ENCODE measurements at regions not wholly inside any gene's neighbourhood (a gene's known extent, or its start where the extent isn't known, plus 50 kb on each side); places are given as distances from the start of the nearest gene placed in this dataset.

- H3K4me3 Mint-ChIP-seq: no peak overlapping the region
- CTCF ChIA-PET (ENCODE audit: partially characterized antibody): no interaction called here
- intact Hi-C loops (cut with micrococcal nuclease): no loop called here
Measured at GRCh38 chr2:157172239-157172638, 85.3 kb upstream of the GALNT5 start.

GRCh38 chr2:157172866-157173578 is 84.5 kb upstream of the GALNT5 start:
- intact Hi-C loops (cut with micrococcal nuclease): no loop called here
- Mint-ChIP-seq H3K27ac (no peak overlapping the region), H3K9me3 (peaks cover 0 to 2% (median 0%) of the 10 kb centered on the region in 8 donors), H3K4me3 (no peak overlapping the region), H3K4me1 (no peaks in the 10 kb centered on the region), H3K36me3 (no peaks in the 10 kb centered on the region), H3K27me3 (peaks cover 0 to 5% of the 10 kb centered on the region in 2 donors)
- H3K9me3 ChIP-seq (ENCODE audit: control insufficient read depth in 1 of 2, low read length in 2 of 2): no peaks in the 10 kb centered on the region
- DNase-seq: no peak
- no peaks in the 10 kb centered on the region for H3K27me3 ChIP-seq (ENCODE audit: insufficient read depth, low read length)
- ChIA-PET POLR2A (ENCODE audit: partially characterized antibody) (no interaction called here), CTCF (ENCODE audit: partially characterized antibody) (no interaction called here)
- no peaks in the 10 kb centered on the region for H3K4me1 ChIP-seq (ENCODE audit: insufficient read depth, low read length)
- H3K27ac ChIP-seq (ENCODE audit: low read depth, low read length): no peak overlapping the region
- H3K4me3 ChIP-seq (ENCODE audit: low read length in 2 of 2): no peak overlapping the region
- H3K36me3 ChIP-seq (ENCODE audit: insufficient read depth, low read length): no peaks in the 10 kb centered on the region

More at GRCh38 chr2:157172239-157172638, 85.3 kb upstream of the GALNT5 start:
- Mint-ChIP-seq H3K4me1 (no peaks in the 10 kb centered on the region), H3K27me3 (peaks cover 0 to 5% of the 10 kb centered on the region in 2 donors), H3K27ac (no peak overlapping the region), H3K9me3 (peaks cover 0 to 2% (median 0%) of the 10 kb centered on the region in 8 donors), H3K36me3 (no peaks in the 10 kb centered on the region)
- Histone ChIP-seq H3K9me3 (ENCODE audit: control insufficient read depth in 1 of 2, low read length in 2 of 2) (no peaks in the 10 kb centered on the region), H3K4me1 (ENCODE audit: insufficient read depth, low read length) (no peaks in the 10 kb centered on the region), H3K27me3 (ENCODE audit: insufficient read depth, low read length) (no peaks in the 10 kb centered on the region), H3K4me3 (ENCODE audit: low read length in 2 of 2) (no peak overlapping the region), H3K27ac (ENCODE audit: low read depth, low read length) (no peak overlapping the region), H3K36me3 (ENCODE audit: insufficient read depth, low read length) (no peaks in the 10 kb centered on the region)
- DNase-seq: no peak
- POLR2A ChIA-PET (ENCODE audit: partially characterized antibody): no interaction called here

GRCh38 chr2:157173740-157174184 is 83.7 kb upstream of the GALNT5 start:
- Mint-ChIP-seq H3K4me1 (no peaks in the 10 kb centered on the region), H3K27ac (no peak overlapping the region), H3K9me3 (peaks cover 0 to 2% (median 0%) of the 10 kb centered on the region in 8 donors), H3K27me3 (peaks cover 0 to 5% of the 10 kb centered on the region in 2 donors), H3K36me3 (no peaks in the 10 kb centered on the region), H3K4me3 (no peak overlapping the region)
- ChIA-PET POLR2A (ENCODE audit: partially characterized antibody) (no interaction called here), CTCF (ENCODE audit: partially characterized antibody) (no interaction called here)
- H3K36me3 ChIP-seq (ENCODE audit: insufficient read depth, low read length): no peaks in the 10 kb centered on the region
- H3K27ac ChIP-seq (ENCODE audit: low read depth, low read length): no peak overlapping the region
- intact Hi-C loops (cut with micrococcal nuclease): no loop called here
- H3K27me3 ChIP-seq (ENCODE audit: insufficient read depth, low read length): no peaks in the 10 kb centered on the region
- H3K4me1 ChIP-seq (ENCODE audit: insufficient read depth, low read length): no peaks in the 10 kb centered on the region
- no peak overlapping the region for H3K4me3 ChIP-seq (ENCODE audit: low read length in 2 of 2)
- DNase-seq: no peak
- H3K9me3 ChIP-seq (ENCODE audit: control insufficient read depth in 1 of 2, low read length in 2 of 2): no peaks in the 10 kb centered on the region

- no peaks in the 10 kb centered on the region for H3K36me3 Mint-ChIP-seq
- intact Hi-C loops (cut with micrococcal nuclease): no loop called here
- H3K9me3 ChIP-seq (ENCODE audit: control insufficient read depth in 1 of 2, low read length in 2 of 2): no peaks in the 10 kb centered on the region
- no peak for DNase-seq
- H3K4me1 ChIP-seq (ENCODE audit: insufficient read depth, low read length): no peaks in the 10 kb centered on the region
- no peak overlapping the region for H3K27ac Mint-ChIP-seq
- H3K27me3 ChIP-seq (ENCODE audit: insufficient read depth, low read length): no peaks in the 10 kb centered on the region
- ChIA-PET POLR2A (ENCODE audit: partially characterized antibody) (no interaction called here), CTCF (ENCODE audit: partially characterized antibody) (no interaction called here)
- H3K4me3 Mint-ChIP-seq: no peak overlapping the region
- no peaks in the 10 kb centered on the region for H3K4me1 Mint-ChIP-seq
- H3K4me3 ChIP-seq (ENCODE audit: low read length in 2 of 2): no peak overlapping the region
- H3K36me3 ChIP-seq (ENCODE audit: insufficient read depth, low read length): no peaks in the 10 kb centered on the region
- peaks cover 0 to 2% (median 0%) of the 10 kb centered on the region in 8 donors for H3K9me3 Mint-ChIP-seq
- H3K27me3 Mint-ChIP-seq: peaks cover 0 to 5% of the 10 kb centered on the region in 2 donors
- H3K27ac ChIP-seq (ENCODE audit: low read depth, low read length): no peak overlapping the region
Measured at GRCh38 chr2:157174321-157174720, 83.2 kb upstream of the GALNT5 start.

GRCh38 chr2:157176602-157177001 is 80.9 kb upstream of the GALNT5 start:
- H3K36me3 ChIP-seq (ENCODE audit: insufficient read depth, low read length): no peaks in the 10 kb centered on the region
- Mint-ChIP-seq H3K4me3 (no peak overlapping the region), H3K27me3 (peaks cover 0 to 1% of the 10 kb centered on the region in 2 donors), H3K9me3 (peaks cover 0 to 2% (median 0%) of the 10 kb centered on the region in 8 donors), H3K4me1 (no peaks in the 10 kb centered on the region), H3K27ac (no peak overlapping the region), H3K36me3 (no peaks in the 10 kb centered on the region)
- DNase-seq: no peak
- H3K9me3 ChIP-seq (ENCODE audit: control insufficient read depth in 1 of 2, low read length in 2 of 2): no peaks in the 10 kb centered on the region
- H3K27me3 ChIP-seq (ENCODE audit: insufficient read depth, low read length): no peaks in the 10 kb centered on the region
- intact Hi-C loops (cut with micrococcal nuclease): no loop called here
- no peak overlapping the region for H3K4me3 ChIP-seq (ENCODE audit: low read length in 2 of 2)
- H3K27ac ChIP-seq (ENCODE audit: low read depth, low read length): no peak overlapping the region
- CTCF ChIA-PET (ENCODE audit: partially characterized antibody): no interaction called here
- POLR2A ChIA-PET (ENCODE audit: partially characterized antibody): no interaction called here
- no peaks in the 10 kb centered on the region for H3K4me1 ChIP-seq (ENCODE audit: insufficient read depth, low read length)

GRCh38 chr2:157178874-157179273 is 78.6 kb upstream of the GALNT5 start:
- Mint-ChIP-seq H3K27ac (no peak overlapping the region), H3K4me3 (no peak overlapping the region), H3K9me3 (peaks cover 0 to 2% (median 0%) of the 10 kb centered on the region in 8 donors), H3K27me3 (peaks cover 0 to 1% of the 10 kb centered on the region in 2 donors), H3K36me3 (no peaks in the 10 kb centered on the region), H3K4me1 (peaks cover 0 to 11% (median 0%) of the 10 kb centered on the region in 4 donors)
- Histone ChIP-seq H3K27ac (ENCODE audit: low read depth, low read length) (no peak overlapping the region), H3K4me3 (ENCODE audit: low read length in 2 of 2) (no peak overlapping the region), H3K36me3 (ENCODE audit: insufficient read depth, low read length) (no peaks in the 10 kb centered on the region), H3K9me3 (ENCODE audit: control insufficient read depth in 1 of 2, low read length in 2 of 2) (no peaks in the 10 kb centered on the region), H3K4me1 (ENCODE audit: insufficient read depth, low read length) (no peaks in the 10 kb centered on the region), H3K27me3 (ENCODE audit: insufficient read depth, low read length) (no peaks in the 10 kb centered on the region)
- no peak for DNase-seq
- CTCF ChIA-PET (ENCODE audit: partially characterized antibody): no interaction called here
- POLR2A ChIA-PET (ENCODE audit: partially characterized antibody): no interaction called here
- intact Hi-C loops (cut with micrococcal nuclease): no loop called here

GRCh38 chr2:157179324-157180105 is 78.0 kb upstream of the GALNT5 start:
- no peak for DNase-seq
- Mint-ChIP-seq H3K27ac (no peak overlapping the region), H3K9me3 (peaks cover 0 to 2% (median 0%) of the 10 kb centered on the region in 8 donors), H3K4me1 (peaks cover 0 to 15% (median under 1%) of the 10 kb centered on the region in 4 donors), H3K4me3 (no peak overlapping the region), H3K27me3 (peaks cover 0 to 4% of the 10 kb centered on the region in 2 donors), H3K36me3 (no peaks in the 10 kb centered on the region)
- no peak overlapping the region for H3K27ac ChIP-seq (ENCODE audit: low read depth, low read length)
- H3K4me3 ChIP-seq (ENCODE audit: low read length in 2 of 2): no peak overlapping the region
- no peaks in the 10 kb centered on the region for H3K9me3 ChIP-seq (ENCODE audit: control insufficient read depth in 1 of 2, low read length in 2 of 2)
- no peaks in the 10 kb centered on the region for H3K27me3 ChIP-seq (ENCODE audit: insufficient read depth, low read length)
- H3K4me1 ChIP-seq (ENCODE audit: insufficient read depth, low read length): no peaks in the 10 kb centered on the region
- POLR2A ChIA-PET (ENCODE audit: partially characterized antibody): no interaction called here
- H3K36me3 ChIP-seq (ENCODE audit: insufficient read depth, low read length): no peaks in the 10 kb centered on the region
- CTCF ChIA-PET (ENCODE audit: partially characterized antibody): no interaction called here
- intact Hi-C loops (cut with micrococcal nuclease): no loop called here
